NCI-H2227 treated with DMSO at 0.1 percent for 48 hours (cell line): ENCODE measurements at regions not wholly inside any gene's neighbourhood (a gene's known extent, or its start where the extent isn't known, plus 50 kb on each side); places are given as distances from the start of the nearest gene placed in this dataset.
"Not testable (repeated sequence)": the region's sequence is repeated elsewhere in the genome, so short reads cannot be mapped to it uniquely, and the experiment has no call there.

Experiments used
- DNase-seq: peaks from one replicate; lab custom pipeline; 2025; lab: John Stamatoyannopoulos, UW

- DNase-seq = no peak
Measured at GRCh38 chr6:145277358-145278086, 457.8 kb downstream of the EPM2A start.

- no peak for DNase-seq
Measured at GRCh38 chr6:145278163-145278807, 457.0 kb downstream of the EPM2A start.

GRCh38 chr6:145279551-145279950 is 455.8 kb downstream of the EPM2A start:
- no peak for DNase-seq

GRCh38 chr6:145279993-145280392 is 455.3 kb downstream of the EPM2A start:
- no peak for DNase-seq

GRCh38 chr6:145283209-145283608 is 452.1 kb downstream of the EPM2A start:
- not testable (repeated sequence) for DNase-seq

GRCh38 chr6:145283856-145284255 is 451.5 kb downstream of the EPM2A start:
- DNase-seq = no peak

- DNase-seq = no peak
Measured at GRCh38 chr6:145286916-145287315, 448.4 kb downstream of the EPM2A start.

GRCh38 chr6:145289573-145289972 is 445.7 kb downstream of the EPM2A start:
- no peak for DNase-seq

GRCh38 chr6:145290122-145290521 is 445.2 kb downstream of the EPM2A start:
- DNase-seq = no peak

- DNase-seq = no peak
Measured at GRCh38 chr6:145292066-145292465, 443.3 kb downstream of the EPM2A start.

- DNase-seq = no peak
Measured at GRCh38 chr6:145294942-145295341, 440.4 kb downstream of the EPM2A start.

GRCh38 chr6:145295746-145296145 is 439.6 kb downstream of the EPM2A start:
- no peak for DNase-seq

GRCh38 chr6:145305670-145306069 is 429.6 kb downstream of the EPM2A start:
- DNase-seq = no peak

GRCh38 chr6:145306489-145306888 is 428.8 kb downstream of the EPM2A start:
- no peak for DNase-seq

- no peak for DNase-seq
Measured at GRCh38 chr6:145309842-145310535, 425.3 kb downstream of the EPM2A start.

GRCh38 chr6:145312481-145312880 is 422.8 kb downstream of the EPM2A start:
- DNase-seq = no peak

- no peak for DNase-seq
Measured at GRCh38 chr6:145313041-145313855, 422.1 kb downstream of the EPM2A start.

- no peak for DNase-seq
Measured at GRCh38 chr6:145315982-145316600, 419.2 kb downstream of the EPM2A start.

- DNase-seq = no peak
Measured at GRCh38 chr6:145318952-145319351, 416.4 kb downstream of the EPM2A start.

GRCh38 chr6:145319605-145320004 is 415.7 kb downstream of the EPM2A start:
- DNase-seq = no peak

- no peak for DNase-seq
Measured at GRCh38 chr6:145323646-145324045, 411.7 kb downstream of the EPM2A start.

- no peak for DNase-seq
Measured at GRCh38 chr6:145327586-145327985, 407.7 kb downstream of the EPM2A start.
